Cardiac fibroblast (primary cell): ENCODE measurements at regions not wholly inside any gene's neighbourhood (a gene's known extent, or its start where the extent isn't known, plus 50 kb on each side); places are given as distances from the start of the nearest gene placed in this dataset.

ENCODE experiments used
- DNase-seq, 2 donors: peaks; one replicate each; pipeline versions ENCODE4 v3.0.0 to v3.0.0-alpha.2; 2010; ENCODE audit warnings: low read depth in 2 of 2
- H3K4me3 ChIP-seq, 2 donors: replicated peaks in 1 of 2; 1 replicate in 1 of 2; 2 replicates in 1 of 2; pipeline ENCODE4 v1.5.1; 2011; ENCODE audit warnings: low read depth in 2 of 2, low read length in 2 of 2, mild to moderate bottlenecking in 2 of 2, moderate library complexity in 1 of 2
- TF ChIP-seq, protein P1 (sequence below): IDR thresholded peaks from one replicate; pipeline ENCODE4 v1.5.1; 2011; ENCODE audit warnings: low read depth, mild to moderate bottlenecking, low read length, inconsistent platforms

DNA sequence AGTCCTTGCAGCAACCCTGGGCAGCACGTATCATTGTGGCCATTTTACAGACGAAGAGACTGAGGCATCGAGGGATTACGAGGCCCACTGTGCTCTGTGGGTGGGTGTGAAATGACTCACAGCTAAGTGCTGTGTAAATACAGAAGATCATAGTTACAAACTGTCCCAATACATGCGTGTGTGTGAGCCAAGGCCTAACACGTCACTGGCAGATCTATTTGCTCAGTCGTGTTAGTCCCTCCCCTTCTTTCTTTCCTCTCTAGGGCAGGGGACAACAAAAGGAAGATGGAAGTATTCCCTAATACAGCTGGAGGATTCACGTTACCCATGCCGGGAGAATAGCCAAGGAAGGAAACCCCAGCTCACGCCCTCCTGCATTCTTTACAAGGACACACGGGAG lies 175.9 kb downstream of the CDC5L start:
- TF ChIP-seq, protein P1, sequence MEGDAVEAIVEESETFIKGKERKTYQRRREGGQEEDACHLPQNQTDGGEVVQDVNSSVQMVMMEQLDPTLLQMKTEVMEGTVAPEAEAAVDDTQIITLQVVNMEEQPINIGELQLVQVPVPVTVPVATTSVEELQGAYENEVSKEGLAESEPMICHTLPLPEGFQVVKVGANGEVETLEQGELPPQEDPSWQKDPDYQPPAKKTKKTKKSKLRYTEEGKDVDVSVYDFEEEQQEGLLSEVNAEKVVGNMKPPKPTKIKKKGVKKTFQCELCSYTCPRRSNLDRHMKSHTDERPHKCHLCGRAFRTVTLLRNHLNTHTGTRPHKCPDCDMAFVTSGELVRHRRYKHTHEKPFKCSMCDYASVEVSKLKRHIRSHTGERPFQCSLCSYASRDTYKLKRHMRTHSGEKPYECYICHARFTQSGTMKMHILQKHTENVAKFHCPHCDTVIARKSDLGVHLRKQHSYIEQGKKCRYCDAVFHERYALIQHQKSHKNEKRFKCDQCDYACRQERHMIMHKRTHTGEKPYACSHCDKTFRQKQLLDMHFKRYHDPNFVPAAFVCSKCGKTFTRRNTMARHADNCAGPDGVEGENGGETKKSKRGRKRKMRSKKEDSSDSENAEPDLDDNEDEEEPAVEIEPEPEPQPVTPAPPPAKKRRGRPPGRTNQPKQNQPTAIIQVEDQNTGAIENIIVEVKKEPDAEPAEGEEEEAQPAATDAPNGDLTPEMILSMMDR = no peak
- peak; percentile 51 to 57 for DNase-seq
- no peak overlapping the region for H3K4me3 ChIP-seq

DNA sequence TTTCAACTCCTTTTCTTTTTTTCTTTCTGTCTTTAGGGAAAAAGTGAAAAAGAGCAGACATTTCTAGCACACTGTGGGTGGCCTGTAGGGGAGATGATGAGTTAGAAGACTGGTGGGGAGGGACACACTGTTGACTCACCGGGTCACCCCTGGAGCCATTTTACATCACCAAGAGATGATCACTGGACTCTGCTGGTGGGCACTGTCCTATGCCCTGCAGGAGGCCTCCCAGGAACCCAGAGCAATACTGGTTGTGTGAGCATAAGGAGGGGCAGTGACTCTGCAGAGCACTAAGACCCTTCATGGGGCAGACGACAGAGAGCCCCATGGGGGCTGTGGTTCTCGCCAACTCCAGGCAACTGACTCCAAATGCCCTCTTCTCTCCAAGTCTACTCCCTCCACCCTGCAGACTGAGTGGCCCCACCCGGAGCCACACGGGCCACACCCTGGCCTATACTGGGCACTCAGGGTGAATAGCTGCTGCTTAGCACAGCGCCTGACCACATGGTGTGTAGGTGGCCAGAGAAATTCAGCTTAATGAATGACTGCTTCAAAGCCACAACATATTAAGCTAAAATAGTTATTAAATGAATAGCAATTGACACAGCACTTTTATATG lies 177.5 kb downstream of the CDC5L start:
- no peak overlapping the region for H3K4me3 ChIP-seq
- no peak for DNase-seq
- TF ChIP-seq, protein P1 = no peak

DNA sequence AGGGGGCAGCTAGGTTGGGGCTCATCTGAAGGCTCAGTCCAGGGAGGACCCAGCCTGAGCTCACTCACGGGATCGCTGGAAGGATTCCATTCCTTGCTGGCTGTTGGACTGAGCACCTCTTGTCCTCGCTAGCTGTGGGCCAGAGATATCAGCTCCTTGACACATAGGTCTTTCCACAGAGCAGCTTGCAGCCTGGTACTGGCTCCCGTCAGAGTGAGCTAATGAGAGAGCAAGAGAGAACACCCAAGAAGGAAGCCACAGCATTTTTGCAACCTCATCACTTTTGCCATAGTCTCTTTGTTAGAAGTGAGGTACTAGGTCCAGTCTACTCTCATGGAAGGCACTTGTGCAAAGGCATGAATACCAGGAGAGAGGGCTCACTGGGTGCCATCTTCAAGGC lies 179.9 kb downstream of the CDC5L start:
- H3K4me3 ChIP-seq = no peak overlapping the region
- TF ChIP-seq, protein P1 = no peak
- peak in 1 of 2 donors; percentile 44 for DNase-seq

DNA sequence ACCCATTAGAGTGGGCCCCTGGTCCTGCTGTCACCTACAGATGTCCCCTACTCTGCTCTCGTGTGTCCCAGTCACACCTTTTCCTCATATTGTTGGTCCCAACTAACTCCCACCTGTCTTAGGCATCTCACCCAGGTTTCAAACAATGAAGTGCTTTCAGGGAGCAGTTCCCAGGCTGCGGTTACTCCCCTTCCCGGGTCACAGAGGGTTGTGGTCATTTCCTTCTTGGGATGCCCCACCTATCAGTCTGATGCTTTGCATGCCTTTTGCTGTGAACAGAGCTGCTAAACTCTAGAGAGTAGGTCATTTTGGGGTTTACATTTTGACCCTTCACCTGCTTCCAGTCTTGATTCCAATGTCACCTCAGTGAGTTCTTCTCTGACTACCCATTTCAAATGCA lies 181.6 kb downstream of the CDC5L start:
- no peak for DNase-seq
- TF ChIP-seq, protein P1 = no peak
- no peak overlapping the region for H3K4me3 ChIP-seq

DNA sequence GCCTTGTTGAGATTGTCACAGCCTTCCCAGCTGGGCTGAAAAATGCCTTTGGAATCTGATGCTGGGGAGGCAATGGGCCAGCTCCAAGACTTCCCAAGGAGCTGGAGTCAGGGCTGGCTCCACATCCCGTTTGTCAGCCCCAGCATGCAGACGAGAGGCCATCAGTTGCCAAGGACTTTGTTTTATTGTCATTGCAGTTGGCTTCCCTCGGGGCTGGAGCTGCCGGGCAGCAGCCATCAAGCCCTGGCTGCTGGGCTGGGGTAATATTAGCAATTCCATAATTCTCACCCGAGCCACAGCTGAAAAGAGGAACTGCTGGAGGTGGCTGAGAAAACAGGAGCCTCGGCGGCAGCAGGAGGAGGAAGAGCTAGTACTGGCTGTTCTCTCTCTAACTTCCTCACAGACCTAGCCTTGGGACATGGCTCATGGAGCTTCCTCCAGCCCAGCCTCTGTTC lies 182.5 kb downstream of the CDC5L start:
- no peak overlapping the region for H3K4me3 ChIP-seq
- TF ChIP-seq, protein P1 = no peak
- peak; percentile 20 to 55 for DNase-seq

DNA sequence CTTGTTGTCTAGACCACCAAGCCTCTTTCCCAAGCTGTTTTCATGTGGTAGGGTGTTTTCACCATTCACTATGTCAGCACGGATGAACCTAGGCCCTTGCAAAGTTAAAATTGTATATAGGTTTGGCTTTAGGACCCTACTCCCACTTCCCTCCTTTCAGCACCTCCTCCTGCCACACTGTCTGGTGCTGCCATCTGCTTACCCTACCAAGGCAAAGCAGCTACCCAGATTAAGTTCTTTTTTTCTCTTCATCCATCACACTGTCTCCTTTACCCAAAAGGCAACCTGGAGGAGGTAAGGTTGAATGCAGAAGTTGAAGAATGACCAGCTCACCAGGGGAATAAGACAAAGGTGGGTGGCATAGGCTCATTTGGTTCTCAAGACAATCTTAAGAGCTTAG lies 184.0 kb downstream of the CDC5L start:
- TF ChIP-seq, protein P1 = no peak
- DNase-seq = no peak
- no peak overlapping the region for H3K4me3 ChIP-seq

DNA sequence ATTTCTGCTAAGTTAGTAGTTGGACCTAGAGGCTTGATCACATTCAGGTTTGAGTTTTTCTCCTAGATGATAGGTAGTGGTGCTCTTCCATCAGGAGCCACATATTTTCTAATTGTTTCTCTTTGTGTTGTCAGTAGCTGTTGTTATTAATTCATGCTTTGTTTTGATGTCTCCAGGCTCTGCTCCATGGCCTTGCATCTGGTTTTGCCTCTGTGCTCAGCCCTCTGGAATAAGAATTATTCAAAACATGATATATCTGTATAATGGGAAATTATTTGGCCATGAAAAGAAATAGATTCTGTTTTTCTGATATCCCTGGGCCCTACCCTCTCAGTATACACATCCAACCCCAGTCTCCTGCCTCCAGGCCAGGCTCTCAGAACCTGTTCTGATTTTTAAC lies 184.8 kb downstream of the CDC5L start:
- TF ChIP-seq, protein P1 = no peak

More for the DNA sequence above, 184.8 kb downstream of the CDC5L start:
- H3K4me3 ChIP-seq = no peak overlapping the region
- peak in 1 of 2 donors; percentile 49 for DNase-seq
